NCI-H146 treated with DMSO at 0.1 percent for 48 hours (cell line): ENCODE measurements at regions not wholly inside any gene's neighbourhood (a gene's known extent, or its start where the extent isn't known, plus 50 kb on each side); places are given as distances from the start of the nearest gene placed in this dataset.

ENCODE experiments used
- DNase-seq: peaks from one replicate; lab custom pipeline; 2025; ENCODE audit not compliant: unreplicated experiment; lab: John Stamatoyannopoulos, UW

GRCh38 chr1:209506101-209506500 is 77.4 kb upstream of the CAMK1G start:
- DNase-seq: no peak

- DNase-seq: no peak
Measured at GRCh38 chr1:209509039-209509438, 74.5 kb upstream of the CAMK1G start.

GRCh38 chr1:209510063-209510462 is 73.5 kb upstream of the CAMK1G start:
- DNase-seq: no peak

DNA sequence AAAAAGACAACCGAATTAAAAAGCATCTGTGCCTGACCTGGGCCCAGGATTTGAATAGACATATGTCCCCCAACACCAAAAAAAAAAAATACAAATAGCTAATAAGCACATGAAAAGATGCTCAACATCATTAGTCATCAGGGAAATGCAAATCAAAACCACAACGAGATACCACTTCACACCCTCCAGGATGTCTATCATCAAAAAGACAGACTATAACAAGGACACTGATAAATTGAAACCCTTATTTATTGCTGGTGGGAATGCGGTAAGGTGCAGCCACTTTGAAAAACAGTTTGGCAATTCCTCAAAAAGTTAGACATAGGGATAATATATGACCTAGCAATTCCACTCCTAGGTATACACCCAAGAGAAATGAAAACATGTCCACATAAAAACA is 72.3 kb upstream of the CAMK1G start:
- DNase-seq: no peak

- no peak for DNase-seq
Measured at GRCh38 chr1:209512821-209513220, 70.7 kb upstream of the CAMK1G start.

GRCh38 chr1:209513226-209513625 is 70.3 kb upstream of the CAMK1G start:
- peak; percentile 41 for DNase-seq

GRCh38 chr1:209516771-209517680 is 66.5 kb upstream of the CAMK1G start:
- no peak for DNase-seq

DNA sequence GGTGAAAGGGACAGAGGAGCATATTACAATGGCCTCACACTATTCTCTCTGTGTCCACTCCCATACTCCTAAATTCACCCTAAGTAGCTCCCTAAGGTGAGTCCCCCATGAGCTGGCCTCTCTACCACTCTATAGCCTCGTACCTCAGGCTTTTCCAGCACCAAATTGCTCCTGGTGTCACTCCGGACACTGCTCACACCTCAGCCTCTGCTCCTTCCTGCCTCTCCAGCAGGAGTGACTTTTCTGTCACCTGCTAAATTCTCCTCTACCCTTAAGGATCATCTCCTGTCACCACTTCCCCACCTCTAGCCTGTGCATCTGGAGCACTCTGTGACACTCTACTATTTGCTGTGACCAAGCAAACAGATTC is 65.8 kb upstream of the CAMK1G start:
- DNase-seq: no peak

GRCh38 chr1:209519786-209520185 is 63.7 kb upstream of the CAMK1G start:
- DNase-seq: no peak

DNA sequence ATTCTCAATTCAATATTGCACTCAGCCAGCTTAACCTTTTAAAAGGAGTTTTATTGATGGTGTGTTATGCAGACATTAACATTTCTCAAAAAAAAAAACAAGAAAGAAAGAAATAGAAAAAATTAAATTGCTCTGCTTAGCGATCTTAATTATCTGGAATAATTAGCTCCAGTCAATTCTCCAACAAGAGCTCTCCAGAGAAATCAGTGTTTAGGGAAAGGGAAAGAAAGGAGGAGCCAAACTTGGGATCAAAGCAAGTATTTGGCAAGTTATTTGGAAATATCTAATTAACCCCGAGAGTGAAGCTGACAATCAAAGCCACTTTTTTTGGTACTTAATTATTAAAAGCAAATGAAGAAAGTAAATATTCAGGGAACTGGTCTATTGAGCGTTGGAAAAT is 60.7 kb upstream of the CAMK1G start:
- no peak for DNase-seq

DNA sequence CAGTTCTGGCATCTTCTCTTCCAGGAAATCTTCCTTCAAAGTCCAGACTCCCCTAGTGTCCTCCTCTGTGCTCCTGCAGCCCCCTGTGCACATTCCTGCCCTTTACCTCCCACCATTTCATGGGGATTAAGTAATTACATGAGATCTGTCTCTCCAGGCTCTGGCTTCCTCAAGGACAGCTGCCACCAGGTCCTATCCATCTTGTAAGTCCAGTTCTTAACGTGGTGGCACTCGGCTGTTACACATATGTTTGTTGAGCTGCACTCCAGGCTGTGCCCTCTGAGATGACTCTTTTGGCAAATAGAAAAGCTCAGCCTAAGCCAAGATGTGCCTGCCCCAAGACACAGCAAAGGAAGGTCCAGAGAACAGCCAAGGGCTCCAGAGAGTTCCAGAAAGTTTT is 57.4 kb upstream of the CAMK1G start:
- no peak for DNase-seq

- no peak for DNase-seq
Measured at GRCh38 chr1:209527372-209527771, 56.1 kb upstream of the CAMK1G start.

- peak; percentile 22 for DNase-seq
Measured at GRCh38 chr1:209527993-209528717, 55.4 kb upstream of the CAMK1G start.

GRCh38 chr1:209529233-209529632 is 54.3 kb upstream of the CAMK1G start:
- no peak for DNase-seq

DNA sequence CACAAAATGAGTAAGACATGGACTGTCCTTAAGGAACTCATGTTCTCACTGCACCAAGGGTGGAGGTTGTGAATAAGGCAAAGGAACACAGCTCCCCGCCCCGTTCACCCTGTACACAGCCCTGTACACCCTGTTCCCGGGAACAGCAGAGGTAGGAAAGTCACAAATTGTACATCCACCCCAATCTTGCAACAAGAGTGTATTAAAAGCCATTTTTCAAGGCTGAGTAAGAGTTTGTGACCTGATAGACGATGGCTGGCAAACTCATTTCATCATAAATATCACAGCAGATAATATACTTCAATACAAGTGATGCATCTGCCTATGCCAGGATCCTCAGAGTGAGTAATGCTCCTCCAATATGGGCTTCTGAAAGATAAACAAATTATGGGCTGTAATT is 52.5 kb upstream of the CAMK1G start:
- no peak for DNase-seq

- DNase-seq: no peak
Measured at GRCh38 chr1:209531549-209531948, 52.0 kb upstream of the CAMK1G start.
